Common myeloid progenitor, CD34-positive (primary cell): ENCODE measurements at regions not wholly inside any gene's neighbourhood (a gene's known extent, or its start where the extent isn't known, plus 50 kb on each side); places are given as distances from the start of the nearest gene placed in this dataset.

ENCODE experiments used
- CTCF ChIA-PET: fragments of 350-600 bp; sonication (Branson Sonifier 250); formaldehyde crosslinking; loops from one replicate; lab custom pipeline; 2021; ENCODE audit warnings: antibody characterized with exemption; lab: Charles Lee
- POLR2A ChIA-PET: fragments of 350-600 bp; sonication (Branson Sonifier 250); formaldehyde crosslinking; loops from one replicate; lab custom pipeline; 2021; ENCODE audit warnings: antibody characterized with exemption; lab: Charles Lee
- DNase-seq, 3 donors: peaks; one replicate each; pipeline versions ENCODE4 v3.0.0 to v3.0.0-alpha.2; 2013
- H3K27ac ChIP-seq, 2 experiments: 1 replicate in 1 of 2; 2 replicates in 1 of 2; pipeline ENCODE4 v1.7.0; 2013; ENCODE audit warnings: inconsistent platforms in 2 of 2, low read length in 2 of 2, mild to moderate bottlenecking in 2 of 2, low read depth in 1 of 2, moderate library complexity in 1 of 2; ENCODE audit not compliant: severe bottlenecking in 2 of 2, insufficient read depth in 1 of 2, poor library complexity in 1 of 2
- H3K27me3 ChIP-seq, 5 experiments: replicated peaks in 2 of 5; 1 replicate in 3 of 5; 2 replicates in 2 of 5; pipeline versions ENCODE4 v1.6.1 to v1.7.0; 2013; ENCODE audit warnings: low read length in 4 of 5, mild to moderate bottlenecking in 2 of 5, moderate library complexity in 2 of 5, inconsistent platforms in 1 of 5; ENCODE audit not compliant: insufficient read depth in 5 of 5, control insufficient read depth in 4 of 5
- H3K36me3 ChIP-seq, 4 experiments: 1 replicate in 2 of 4; 2 replicates in 2 of 4; pipeline versions ENCODE4 v1.6.1 to v1.7.0; 2013; ENCODE audit warnings: low read length in 3 of 4, control low read depth in 1 of 4, mild to moderate bottlenecking in 1 of 4; ENCODE audit not compliant: control insufficient read depth in 4 of 4, insufficient read depth in 4 of 4
- H3K4me1 ChIP-seq, 4 experiments: 1 replicate in 3 of 4; 2 replicates in 1 of 4; pipeline versions ENCODE4 v1.6.1 to v1.7.1; 2013; ENCODE audit warnings: low read length in 3 of 4, mild to moderate bottlenecking in 3 of 4, control low read depth in 1 of 4, inconsistent platforms in 1 of 4, moderate library complexity in 1 of 4; ENCODE audit not compliant: control insufficient read depth in 4 of 4, insufficient read depth in 4 of 4; ENCODE audit errors: control extremely low read depth in 1 of 4
- H3K4me3 ChIP-seq, 7 experiments: 1 replicate in 4 of 7; 2 replicates in 3 of 7; pipeline versions ENCODE4 v1.5.1 to v1.7.0; 2013; ENCODE audit warnings: mild to moderate bottlenecking in 7 of 7, low read length in 6 of 7, moderate library complexity in 6 of 7, inconsistent platforms in 2 of 7, low read depth in 2 of 7, control low read depth in 1 of 7; ENCODE audit not compliant: insufficient read depth in 4 of 7, control insufficient read depth in 1 of 7; ENCODE audit errors: extremely low read depth in 1 of 7
- H3K9me3 ChIP-seq, 5 experiments: 1 replicate in 4 of 5; 2 replicates in 1 of 5; pipeline versions ENCODE4 v1.6.1 to v1.7.1; 2013; ENCODE audit warnings: low read length in 4 of 5, mild to moderate bottlenecking in 2 of 5, inconsistent platforms in 1 of 5, low read depth in 1 of 5, moderate library complexity in 1 of 5; ENCODE audit not compliant: control insufficient read depth in 4 of 5, insufficient read depth in 2 of 5; ENCODE audit errors: control extremely low read depth in 1 of 5
- WGBS: methylation state at CpG from one replicate; pipeline ENCODE4 v1.1.5; 2013; ENCODE audit not compliant: insufficient coverage; 5-methylcytosine and 5-hydroxymethylcytosine counted together

GRCh38 chr9:14398473-14398872 is 84.5 kb upstream of the NFIB start:
- H3K36me3 ChIP-seq, result no peaks in the 10 kb centered on the region
- H3K4me1 ChIP-seq, result no peaks in the 10 kb centered on the region
- no peak overlapping the region for H3K27ac ChIP-seq
- POLR2A ChIA-PET, result no interaction called here
- 96% methylated on average over 8 of the region's 8 CpGs for WGBS
- no peaks in the 10 kb centered on the region for H3K27me3 ChIP-seq
- no peak for DNase-seq
- CTCF ChIA-PET, result no interaction called here
- no peak overlapping the region for H3K4me3 ChIP-seq
- no peaks in the 10 kb centered on the region for H3K9me3 ChIP-seq

DNA sequence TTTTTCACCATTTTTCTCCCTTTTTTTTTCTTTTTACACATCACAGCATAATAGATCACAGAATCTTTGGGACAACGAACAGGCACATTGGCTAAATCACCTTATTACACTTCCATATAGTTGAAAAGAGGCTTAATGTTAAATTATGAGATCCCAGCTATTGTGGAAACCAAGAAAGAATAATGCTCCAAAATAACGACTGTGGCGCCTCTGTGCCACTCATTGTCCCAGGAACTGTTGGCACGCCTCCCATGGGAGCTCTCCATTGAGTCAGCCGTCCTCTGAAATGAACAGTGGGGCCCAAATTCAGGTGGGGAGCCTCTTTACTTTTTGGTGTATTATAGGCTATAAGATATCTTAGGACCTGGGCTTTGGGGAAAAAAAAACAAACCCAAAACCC is 82.2 kb upstream of the NFIB start:
- Histone ChIP-seq H3K27ac (no peak overlapping the region), H3K4me3 (no peak overlapping the region), H3K36me3 (no peaks in the 10 kb centered on the region), H3K9me3 (peaks cover 0 to 12% (median 5%) of the 10 kb centered on the region in 5 experiments), H3K27me3 (no peaks in the 10 kb centered on the region), H3K4me1 (no peaks in the 10 kb centered on the region)
- no peak for DNase-seq
- CTCF ChIA-PET, result interaction anchor here (1.1 kb wide), 1 partner anchor 14 kb away, joined by 3 read pairs; no protein-coding TSS in a partner anchor
- POLR2A ChIA-PET, result no interaction called here
- whole genome bisulfite sequencing, result 97% methylated on average over 3 of the region's 5 CpGs

DNA sequence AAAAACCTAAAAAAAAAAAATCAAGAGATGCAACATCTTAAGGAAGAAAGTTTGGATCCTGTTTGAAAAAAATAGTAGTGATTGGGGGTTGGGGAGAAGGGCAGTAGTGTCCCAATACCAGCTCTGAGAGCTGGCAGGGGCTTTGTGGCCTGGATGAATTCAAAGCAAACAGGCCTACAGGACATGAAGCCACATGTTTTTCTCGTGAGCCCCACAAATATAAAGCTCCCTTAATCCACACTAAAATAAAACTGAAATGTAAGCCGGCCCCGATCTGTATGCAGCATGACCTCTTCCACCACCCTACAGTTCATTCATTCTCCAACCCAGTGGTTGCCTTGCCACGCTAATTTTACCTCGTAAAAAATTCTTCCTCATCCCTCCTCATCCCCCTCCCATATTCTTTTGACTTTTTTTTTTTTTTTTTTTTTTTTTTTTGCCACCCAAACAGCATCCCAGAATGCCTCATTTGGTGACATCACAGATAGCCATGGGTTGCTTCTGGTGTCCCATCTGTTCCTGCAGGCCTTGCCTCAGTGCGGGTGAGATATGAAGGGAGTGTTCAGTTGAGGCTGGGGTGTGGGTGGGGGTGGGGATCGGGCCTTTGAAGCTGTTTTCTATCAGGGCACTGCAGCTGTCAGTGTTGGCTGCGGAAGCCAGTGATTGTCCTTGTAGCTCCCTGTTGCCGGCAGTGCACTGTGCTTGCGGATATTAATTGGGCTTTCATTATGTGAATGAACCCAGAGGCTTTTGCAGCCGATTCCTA is 81.6 kb upstream of the NFIB start:
- Histone ChIP-seq H3K9me3 (peaks cover 0 to 13% (median 5%) of the 10 kb centered on the region in 5 experiments), H3K27me3 (no peaks in the 10 kb centered on the region), H3K36me3 (no peaks in the 10 kb centered on the region), H3K4me1 (no peaks in the 10 kb centered on the region), H3K4me3 (no peak overlapping the region), H3K27ac (no peak overlapping the region)
- ChIA-PET POLR2A (no interaction called here), CTCF (no interaction called here)
- peak in 1 of 3 donors; percentile 34 for DNase-seq
- 96% methylated on average over 5 of the region's 11 CpGs for WGBS

DNA sequence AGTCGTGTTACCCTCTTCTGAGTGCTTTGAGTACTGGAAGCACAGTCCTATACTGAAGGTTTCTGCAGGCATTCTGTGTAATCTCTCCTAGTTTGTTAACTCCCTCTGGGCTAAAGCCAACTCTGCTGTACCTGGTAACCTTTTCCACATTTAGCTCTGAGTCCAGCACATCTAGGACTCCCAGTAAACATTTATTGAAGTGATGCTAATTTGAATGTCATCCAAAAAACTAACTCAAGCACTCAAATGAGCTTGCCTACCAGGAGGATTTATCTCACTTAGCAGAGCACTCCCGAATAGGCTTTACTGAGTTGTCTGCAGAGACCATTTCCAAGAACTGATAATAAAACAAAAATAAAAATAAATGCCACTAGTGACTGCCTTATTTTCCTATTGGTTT is 79.5 kb upstream of the NFIB start:
- Histone ChIP-seq H3K36me3 (no peaks in the 10 kb centered on the region), H3K9me3 (peaks cover 0 to 13% (median 5%) of the 10 kb centered on the region in 5 experiments), H3K4me3 (no peak overlapping the region), H3K27ac (no peak overlapping the region), H3K27me3 (no peaks in the 10 kb centered on the region), H3K4me1 (no peaks in the 10 kb centered on the region)
- no peak for DNase-seq
- CTCF ChIA-PET, result no interaction called here
- POLR2A ChIA-PET, result no interaction called here
- WGBS, result 100% methylated on average over 1 of the region's 2 CpGs

DNA sequence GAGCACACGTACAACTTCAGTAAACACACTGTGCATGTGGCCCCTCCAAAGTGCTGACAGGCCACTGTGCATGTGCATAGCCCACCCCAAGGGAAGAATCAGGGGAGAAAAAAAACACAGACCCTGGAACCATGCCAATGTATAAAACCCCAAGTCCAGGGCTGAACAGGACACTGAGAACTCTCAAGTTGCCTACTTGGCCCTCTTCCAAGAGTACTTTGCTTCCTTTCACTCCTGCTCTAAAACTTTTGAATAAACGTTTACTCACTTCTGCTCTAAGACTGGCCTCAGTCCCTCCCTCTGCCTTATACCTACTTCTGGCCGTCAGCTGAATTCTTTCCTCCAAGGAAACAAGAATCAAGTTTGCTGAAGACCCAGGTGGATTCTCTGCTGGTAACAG is 77.7 kb upstream of the NFIB start:
- peaks cover 0 to 13% (median 5%) of the 10 kb centered on the region in 5 experiments for H3K9me3 ChIP-seq
- ChIA-PET POLR2A (no interaction called here), CTCF (no interaction called here)
- no peaks in the 10 kb centered on the region for H3K36me3 ChIP-seq
- no peaks in the 10 kb centered on the region for H3K27me3 ChIP-seq
- DNase-seq, result no peak
- no peak overlapping the region for H3K4me3 ChIP-seq
- H3K4me1 ChIP-seq, result no peaks in the 10 kb centered on the region
- no peak overlapping the region for H3K27ac ChIP-seq
- 100% methylated on average over 1 of the region's 3 CpGs for WGBS

DNA sequence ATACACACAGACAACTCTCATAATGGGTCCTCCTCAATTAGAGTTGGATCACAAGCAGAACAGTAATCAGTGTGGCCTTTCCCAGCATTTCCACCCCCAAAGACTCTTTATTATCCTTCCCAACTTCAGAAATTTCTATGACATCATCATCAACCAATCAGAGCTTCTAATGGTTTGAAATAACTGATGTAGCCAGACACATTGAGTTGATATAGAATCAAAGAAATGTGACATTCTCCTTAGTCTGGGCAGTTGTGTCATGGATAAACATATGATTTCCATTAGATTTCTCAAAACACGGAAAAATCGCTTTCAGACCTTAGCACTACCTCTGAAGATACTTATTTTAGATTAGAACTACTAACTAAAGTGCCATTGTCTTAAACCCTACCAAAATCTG is 75.7 kb upstream of the NFIB start:
- no peak for DNase-seq
- ChIA-PET POLR2A (no interaction called here), CTCF (interaction anchor here (0.6 to 1.5 kb wide), 2 partner anchors 36 to 809 kb away, joined by 3 read pairs; no protein-coding TSS in a partner anchor)
- WGBS, result no CpG with 5 or more reads among the region's 2 CpGs
- H3K4me3 ChIP-seq, result no peak overlapping the region
- H3K27me3 ChIP-seq, result no peaks in the 10 kb centered on the region
- no peak overlapping the region for H3K27ac ChIP-seq
- H3K4me1 ChIP-seq, result no peaks in the 10 kb centered on the region
- H3K9me3 ChIP-seq, result peaks cover 0 to 13% (median 5%) of the 10 kb centered on the region in 5 experiments
- H3K36me3 ChIP-seq, result no peaks in the 10 kb centered on the region

GRCh38 chr9:14389146-14389545 is 75.2 kb upstream of the NFIB start:
- Histone ChIP-seq H3K4me3 (no peak overlapping the region), H3K9me3 (peaks cover 0 to 13% (median 5%) of the 10 kb centered on the region in 5 experiments), H3K4me1 (no peaks in the 10 kb centered on the region), H3K27ac (no peak overlapping the region), H3K36me3 (no peaks in the 10 kb centered on the region), H3K27me3 (no peaks in the 10 kb centered on the region)
- POLR2A ChIA-PET, result no interaction called here
- 100% methylated on average over 1 of the region's 1 CpG for WGBS
- no peak for DNase-seq
- CTCF ChIA-PET, result interaction anchor here (1.5 kb wide), 1 partner anchor 35 kb away, joined by 3 read pairs; no protein-coding TSS in a partner anchor
